Esophagus squamous epithelium (tissue), 4 donors: ENCODE measurements at regions not wholly inside any gene's neighbourhood (a gene's known extent, or its start where the extent isn't known, plus 50 kb on each side); places are given as distances from the start of the nearest gene placed in this dataset.
"Not testable (repeated sequence)": the region's sequence is repeated elsewhere in the genome, so short reads cannot be mapped to it uniquely, and the experiment has no call there.

ENCODE experiments used
- CTCF ChIP-seq, 6 experiments: fragments of 450-650 bp in 4 of 6; fragments of 200-600 bp in 2 of 6; sonication (generic) in 2 of 6; IDR thresholded peaks; one replicate each; pipeline ENCODE4 v1.5.1; 2016 to 2019; ENCODE audit warnings: antibody characterized with exemption in 6 of 6, mild to moderate bottlenecking in 4 of 6, moderate library complexity in 4 of 6
- POLR2A ChIP-seq, 4 donors: fragments of 450-650 bp; IDR thresholded peaks; one replicate each; pipeline ENCODE4 v1.6.1; 2017; ENCODE audit warnings: antibody characterized with exemption in 4 of 4, mild to moderate bottlenecking in 4 of 4, moderate library complexity in 3 of 4

- TF ChIP-seq CTCF (IDR thresholded peaks at IDR 0.05) = peak in 1 of 6 experiments; percentile 7
- not testable (repeated sequence) for TF ChIP-seq POLR2A (IDR thresholded peaks at IDR 0.05)
Measured at GRCh38 chr11:134941936-134942600, 530.0 kb upstream of the B3GAT1 start.
